NT2/D1 (cell line): ENCODE measurements at regions not wholly inside any gene's neighbourhood (a gene's known extent, or its start where the extent isn't known, plus 50 kb on each side); places are given as distances from the start of the nearest gene placed in this dataset.
"Not testable (repeated sequence)": the region's sequence is repeated elsewhere in the genome, so short reads cannot be mapped to it uniquely, and the experiment has no call there.

Source experiments
- SUZ12 ChIP-seq: IDR thresholded peaks from 2 replicates; pipeline ENCODE4 v1.6.1; 2011; ENCODE audit not compliant: insufficient read length, insufficient read depth; ENCODE audit errors: extremely low read depth
- YY1 ChIP-seq: IDR thresholded peaks from 2 replicates; pipeline ENCODE4 v1.6.1; 2011; ENCODE audit not compliant: insufficient read length, insufficient read depth
- ZNF274 ChIP-seq: IDR thresholded peaks from 2 replicates; pipeline ENCODE4 v1.6.1; 2011; ENCODE audit warnings: mild to moderate bottlenecking, low read depth, low read length

GRCh38 chr6:66494643-66495042 is 787.6 kb upstream of the EYS start:
- TF ChIP-seq SUZ12, ZNF274, YY1: not testable (repeated sequence)
